AG08396 (cell line): ENCODE measurements at regions not wholly inside any gene's neighbourhood (a gene's known extent, or its start where the extent isn't known, plus 50 kb on each side); places are given as distances from the start of the nearest gene placed in this dataset.
"Not testable (repeated sequence)": the region's sequence is repeated elsewhere in the genome, so short reads cannot be mapped to it uniquely, and the experiment has no call there.

Source experiments
- DNase-seq: peaks from one replicate; pipeline ENCODE4 v3.0.0; 2012; ENCODE audit warnings: low spot score, mixed read lengths

- no peak for DNase-seq
These were observed 125.9 kb downstream of the CCER1 start for GRCh38 chr12:90829044-90829443.

- no peak for DNase-seq
These were observed 126.4 kb downstream of the CCER1 start for GRCh38 chr12:90828621-90829020.

- no peak for DNase-seq
These were observed 127.4 kb downstream of the CCER1 start for GRCh38 chr12:90827567-90827966.

GRCh38 chr12:90826036-90826435, 128.9 kb downstream of the CCER1 start:
- no peak for DNase-seq

GRCh38 chr12:90823859-90824258, 131.1 kb downstream of the CCER1 start:
- DNase-seq: no peak

GRCh38 chr12:90819709-90820108, 135.3 kb downstream of the CCER1 start:
- DNase-seq: no peak

GRCh38 chr12:90816353-90817089, 138.5 kb downstream of the CCER1 start:
- no peak for DNase-seq

- no peak for DNase-seq
These were observed 145.0 kb downstream of the CCER1 start for GRCh38 chr12:90809940-90810339.

GRCh38 chr12:90808568-90808967, 146.4 kb downstream of the CCER1 start:
- DNase-seq: no peak

- no peak for DNase-seq
These were observed 152.2 kb downstream of the CCER1 start for GRCh38 chr12:90802727-90803126.

GRCh38 chr12:90801776-90802175, 153.2 kb downstream of the CCER1 start:
- peak; percentile 15 for DNase-seq

- no peak for DNase-seq
These were observed 160.8 kb downstream of the CCER1 start for GRCh38 chr12:90794212-90794611.

GRCh38 chr12:90792718-90793117, 162.3 kb downstream of the CCER1 start:
- not testable (repeated sequence) for DNase-seq

- no peak for DNase-seq
These were observed 163.5 kb downstream of the CCER1 start for GRCh38 chr12:90791445-90791844.

GRCh38 chr12:90790747-90791146, 164.2 kb downstream of the CCER1 start:
- no peak for DNase-seq

- no peak for DNase-seq
These were observed 181.5 kb downstream of the CCER1 start for GRCh38 chr12:90773491-90773890.

GRCh38 chr12:90770861-90771260, 184.1 kb downstream of the CCER1 start:
- DNase-seq: no peak

- DNase-seq: no peak
These were observed 197.0 kb downstream of the CCER1 start for GRCh38 chr12:90757957-90758356.

- no peak for DNase-seq
These were observed 209.8 kb downstream of the CCER1 start for GRCh38 chr12:90745211-90745610.

GRCh38 chr12:90741611-90742010, 213.4 kb downstream of the CCER1 start:
- DNase-seq: no peak

- DNase-seq: no peak
These were observed 225.2 kb downstream of the CCER1 start for GRCh38 chr12:90729736-90730135.

- DNase-seq: no peak
These were observed 242.3 kb downstream of the CCER1 start for GRCh38 chr12:90712671-90713070.

GRCh38 chr12:90710711-90711110, 244.3 kb downstream of the CCER1 start:
- DNase-seq: no peak

- no peak for DNase-seq
These were observed 248.9 kb downstream of the CCER1 start for GRCh38 chr12:90706036-90706435.
